Common myeloid progenitor, CD34-positive (primary cell): ENCODE measurements at regions not wholly inside any gene's neighbourhood (a gene's known extent, or its start where the extent isn't known, plus 50 kb on each side); places are given as distances from the start of the nearest gene placed in this dataset.

Experiments
- CTCF ChIA-PET: fragments of 350-600 bp; sonication (Branson Sonifier 250); formaldehyde crosslinking; loops from one replicate; lab custom pipeline; 2021; ENCODE audit warnings: antibody characterized with exemption; lab: Charles Lee
- POLR2A ChIA-PET: fragments of 350-600 bp; sonication (Branson Sonifier 250); formaldehyde crosslinking; loops from one replicate; lab custom pipeline; 2021; ENCODE audit warnings: antibody characterized with exemption; lab: Charles Lee
- DNase-seq, 3 donors: peaks; one replicate each; pipeline versions ENCODE4 v3.0.0 to v3.0.0-alpha.2; 2013
- H3K27ac ChIP-seq, 2 experiments: 1 replicate in 1 of 2; 2 replicates in 1 of 2; pipeline ENCODE4 v1.7.0; 2013; ENCODE audit warnings: inconsistent platforms in 2 of 2, low read length in 2 of 2, mild to moderate bottlenecking in 2 of 2, low read depth in 1 of 2, moderate library complexity in 1 of 2; ENCODE audit not compliant: severe bottlenecking in 2 of 2, insufficient read depth in 1 of 2, poor library complexity in 1 of 2
- H3K27me3 ChIP-seq, 5 experiments: replicated peaks in 2 of 5; 1 replicate in 3 of 5; 2 replicates in 2 of 5; pipeline versions ENCODE4 v1.6.1 to v1.7.0; 2013; ENCODE audit warnings: low read length in 4 of 5, mild to moderate bottlenecking in 2 of 5, moderate library complexity in 2 of 5, inconsistent platforms in 1 of 5; ENCODE audit not compliant: insufficient read depth in 5 of 5, control insufficient read depth in 4 of 5
- H3K36me3 ChIP-seq, 4 experiments: 1 replicate in 2 of 4; 2 replicates in 2 of 4; pipeline versions ENCODE4 v1.6.1 to v1.7.0; 2013; ENCODE audit warnings: low read length in 3 of 4, control low read depth in 1 of 4, mild to moderate bottlenecking in 1 of 4; ENCODE audit not compliant: control insufficient read depth in 4 of 4, insufficient read depth in 4 of 4
- H3K4me1 ChIP-seq, 4 experiments: 1 replicate in 3 of 4; 2 replicates in 1 of 4; pipeline versions ENCODE4 v1.6.1 to v1.7.1; 2013; ENCODE audit warnings: low read length in 3 of 4, mild to moderate bottlenecking in 3 of 4, control low read depth in 1 of 4, inconsistent platforms in 1 of 4, moderate library complexity in 1 of 4; ENCODE audit not compliant: control insufficient read depth in 4 of 4, insufficient read depth in 4 of 4; ENCODE audit errors: control extremely low read depth in 1 of 4
- H3K4me3 ChIP-seq, 7 experiments: 1 replicate in 4 of 7; 2 replicates in 3 of 7; pipeline versions ENCODE4 v1.5.1 to v1.7.0; 2013; ENCODE audit warnings: mild to moderate bottlenecking in 7 of 7, low read length in 6 of 7, moderate library complexity in 6 of 7, inconsistent platforms in 2 of 7, low read depth in 2 of 7, control low read depth in 1 of 7; ENCODE audit not compliant: insufficient read depth in 4 of 7, control insufficient read depth in 1 of 7; ENCODE audit errors: extremely low read depth in 1 of 7
- H3K9me3 ChIP-seq, 5 experiments: 1 replicate in 4 of 5; 2 replicates in 1 of 5; pipeline versions ENCODE4 v1.6.1 to v1.7.1; 2013; ENCODE audit warnings: low read length in 4 of 5, mild to moderate bottlenecking in 2 of 5, inconsistent platforms in 1 of 5, low read depth in 1 of 5, moderate library complexity in 1 of 5; ENCODE audit not compliant: control insufficient read depth in 4 of 5, insufficient read depth in 2 of 5; ENCODE audit errors: control extremely low read depth in 1 of 5
- WGBS: methylation state at CpG from one replicate; pipeline ENCODE4 v1.1.5; 2013; ENCODE audit not compliant: insufficient coverage; 5-methylcytosine and 5-hydroxymethylcytosine counted together

- Histone ChIP-seq H3K9me3 (no peaks in the 10 kb centered on the region), H3K4me1 (no peaks in the 10 kb centered on the region), H3K27ac (no peak overlapping the region), H3K36me3 (no peaks in the 10 kb centered on the region), H3K27me3 (no peaks in the 10 kb centered on the region), H3K4me3 (no peak overlapping the region)
- DNase-seq: no peak
- POLR2A ChIA-PET: no interaction called here
- 97% methylated on average over 5 of the region's 7 CpGs for WGBS
- CTCF ChIA-PET: interaction anchor here (0.9 to 1.8 kb wide), 4 partner anchors 9 to 203 kb away, joined by 3 to 5 read pairs (median 4); no protein-coding TSS in a partner anchor
Observed at GRCh38 chr3:150293401-150294001, 114.6 kb upstream of the TSC22D2 start.

GRCh38 chr3:150292891-150293290, 115.2 kb upstream of the TSC22D2 start:
- POLR2A ChIA-PET: no interaction called here
- no peak overlapping the region for H3K4me3 ChIP-seq

GRCh38 chr3:150291515-150291914, 116.6 kb upstream of the TSC22D2 start:
- no peaks in the 10 kb centered on the region for H3K4me1 ChIP-seq
- CTCF ChIA-PET: no interaction called here
- DNase-seq: no peak
- POLR2A ChIA-PET: no interaction called here
- no peak overlapping the region for H3K27ac ChIP-seq
- no peak overlapping the region for H3K4me3 ChIP-seq
- no peaks in the 10 kb centered on the region for H3K36me3 ChIP-seq
- no peaks in the 10 kb centered on the region for H3K9me3 ChIP-seq
- no peaks in the 10 kb centered on the region for H3K27me3 ChIP-seq

More at GRCh38 chr3:150292891-150293290, 115.2 kb upstream of the TSC22D2 start:
- H3K27ac ChIP-seq: no peak overlapping the region
- H3K36me3 ChIP-seq: no peaks in the 10 kb centered on the region
- no peak for DNase-seq
- no peaks in the 10 kb centered on the region for H3K4me1 ChIP-seq
- H3K27me3 ChIP-seq: no peaks in the 10 kb centered on the region
- 100% methylated on average over 1 of the region's 4 CpGs for WGBS
- no peaks in the 10 kb centered on the region for H3K9me3 ChIP-seq
- CTCF ChIA-PET: interaction anchor here (0.9 to 1.8 kb wide), 3 partner anchors 10 to 204 kb away, joined by 3 to 5 read pairs (median 4); no protein-coding TSS in a partner anchor

GRCh38 chr3:150286390-150287147, 121.5 kb upstream of the TSC22D2 start:
- H3K36me3 ChIP-seq: no peaks in the 10 kb centered on the region
- no peak overlapping the region for H3K27ac ChIP-seq
- H3K4me3 ChIP-seq: no peak overlapping the region
- H3K4me1 ChIP-seq: no peaks in the 10 kb centered on the region
- no CpG with 5 or more reads among the region's 6 CpGs for WGBS
- peak; percentile 67 to 72 (median 68) for DNase-seq
- H3K27me3 ChIP-seq: no peaks in the 10 kb centered on the region
- ChIA-PET CTCF (interaction anchor here (0.9 to 5.9 kb wide), 13 partner anchors 11 to 210 kb away, joined by 3 to 25 read pairs (median 6); partner anchors contain the start of gene TSC22D2), POLR2A (interaction anchor here (1.9 kb wide), 1 partner anchor 123 kb away, joined by 7 read pairs; no protein-coding TSS in a partner anchor)
- no peaks in the 10 kb centered on the region for H3K9me3 ChIP-seq

GRCh38 chr3:150285601-150286000, 122.5 kb upstream of the TSC22D2 start:
- no peak overlapping the region for H3K27ac ChIP-seq
- POLR2A ChIA-PET: interaction anchor here (1.9 kb wide), 1 partner anchor 124 kb away, joined by 7 read pairs; no protein-coding TSS in a partner anchor
- DNase-seq: no peak
- no peaks in the 10 kb centered on the region for H3K9me3 ChIP-seq
- no CpG with 5 or more reads among the region's 2 CpGs for WGBS
- no peak overlapping the region for H3K4me3 ChIP-seq
- no peaks in the 10 kb centered on the region for H3K27me3 ChIP-seq
- CTCF ChIA-PET: interaction anchor here (0.9 to 5.9 kb wide), 11 partner anchors 11 to 210 kb away, joined by 3 to 25 read pairs (median 7); partner anchors contain the start of gene TSC22D2
- no peaks in the 10 kb centered on the region for H3K4me1 ChIP-seq
- H3K36me3 ChIP-seq: no peaks in the 10 kb centered on the region

GRCh38 chr3:150278843-150279381, 129.2 kb upstream of the TSC22D2 start:
- Histone ChIP-seq H3K4me1 (no peaks in the 10 kb centered on the region), H3K4me3 (no peak overlapping the region), H3K9me3 (peaks cover 0 to 3% (median 0%) of the 10 kb centered on the region in 5 experiments), H3K27me3 (no peaks in the 10 kb centered on the region), H3K36me3 (no peaks in the 10 kb centered on the region), H3K27ac (no peak overlapping the region)
- POLR2A ChIA-PET: no interaction called here
- CTCF ChIA-PET: interaction anchor here (0.8 to 1.2 kb wide), 2 partner anchors 10 to 37 kb away, joined by 3 to 4 read pairs; no protein-coding TSS in a partner anchor
- WGBS: 100% methylated on average over 2 of the region's 7 CpGs
- no peak for DNase-seq
